Mesenchymal stem cell (in vitro differentiated cells and primary cell): ENCODE measurements at regions not wholly inside any gene's neighbourhood (a gene's known extent, or its start where the extent isn't known, plus 50 kb on each side); places are given as distances from the start of the nearest gene placed in this dataset.

Experiments used
- DNase-seq: peaks from one replicate; pipeline ENCODE4 v3.0.0-alpha.2; 2013
- H2AFZ ChIP-seq: one replicate; pipeline ENCODE4 v1.6.1; 2013; ENCODE audit warnings: low read depth, mild to moderate bottlenecking, control low read depth, inconsistent platforms, low read length, moderate library complexity
- H2AK5ac ChIP-seq: 2 replicates; pipeline ENCODE4 v1.6.1; 2013; ENCODE audit warnings: low read length, moderate library complexity, mild to moderate bottlenecking, inconsistent platforms; ENCODE audit not compliant: severe bottlenecking
- H2BK120ac ChIP-seq: one replicate; pipeline ENCODE4 v1.6.1; 2013; ENCODE audit warnings: low read depth, mild to moderate bottlenecking, inconsistent platforms, low read length, moderate library complexity
- H2BK12ac ChIP-seq, 2 experiments: one replicate each; pipeline ENCODE4 v1.6.1; 2013; ENCODE audit warnings: inconsistent platforms in 2 of 2, low read length in 2 of 2, mild to moderate bottlenecking in 2 of 2, moderate library complexity in 2 of 2, control low read depth in 1 of 2
- H2BK15ac ChIP-seq: one replicate; pipeline ENCODE4 v1.6.1; 2013; ENCODE audit warnings: mild to moderate bottlenecking, low read depth, inconsistent platforms; ENCODE audit not compliant: poor library complexity, severe bottlenecking
- H2BK5ac ChIP-seq: 2 replicates; pipeline ENCODE4 v1.6.1; 2013; ENCODE audit warnings: low read depth, mild to moderate bottlenecking, low read length, control low read depth, inconsistent platforms; ENCODE audit not compliant: poor library complexity, severe bottlenecking
- H3K14ac ChIP-seq, 2 experiments: one replicate each; pipeline ENCODE4 v1.6.1; 2013; ENCODE audit warnings: inconsistent platforms in 2 of 2, low read length in 2 of 2, control low read depth in 1 of 2, mild to moderate bottlenecking in 1 of 2, moderate library complexity in 1 of 2
- H3K18ac ChIP-seq, 2 experiments: one replicate each; pipeline ENCODE4 v1.6.1; 2013; ENCODE audit warnings: inconsistent platforms in 2 of 2, low read length in 2 of 2, control low read depth in 1 of 2, low read depth in 1 of 2, mild to moderate bottlenecking in 1 of 2
- H3K23ac ChIP-seq, 2 experiments: one replicate each; pipeline ENCODE4 v1.6.1; 2013; ENCODE audit warnings: inconsistent platforms in 2 of 2, low read length in 2 of 2, mild to moderate bottlenecking in 2 of 2, moderate library complexity in 2 of 2, control low read depth in 1 of 2
- H3K27ac ChIP-seq: 2 replicates; pipeline ENCODE4 v1.5.1; 2013; ENCODE audit warnings: mild to moderate bottlenecking, moderate library complexity, low read length, control low read depth, inconsistent platforms; ENCODE audit not compliant: poor library complexity, severe bottlenecking
- H3K27me3 ChIP-seq, 2 experiments: 2 replicates each; pipeline versions ENCODE4 v1.6.1 to v1.7.0; 2013; ENCODE audit warnings: low read length in 2 of 2, mild to moderate bottlenecking in 2 of 2, moderate library complexity in 2 of 2, control low read depth in 1 of 2, inconsistent platforms in 1 of 2; ENCODE audit not compliant: control insufficient read depth in 1 of 2, insufficient read depth in 1 of 2
- H3K36me3 ChIP-seq, 2 experiments: 2 replicates each; pipeline versions ENCODE4 v1.6.1 to v1.7.0; 2013; ENCODE audit warnings: low read length in 2 of 2, control low read depth in 1 of 2, inconsistent platforms in 1 of 2, low read depth in 1 of 2, mild to moderate bottlenecking in 1 of 2; ENCODE audit not compliant: insufficient read depth in 2 of 2, control insufficient read depth in 1 of 2
- H3K4ac ChIP-seq, 2 experiments: one replicate each; pipeline ENCODE4 v1.6.1; 2013; ENCODE audit warnings: inconsistent platforms in 2 of 2, low read length in 2 of 2, mild to moderate bottlenecking in 2 of 2, moderate library complexity in 2 of 2, control low read depth in 1 of 2, low read depth in 1 of 2
- H3K4me1 ChIP-seq: 2 replicates; pipeline ENCODE4 v1.6.1; 2013; ENCODE audit warnings: low read depth, low read length, control low read depth; ENCODE audit not compliant: control insufficient read depth, insufficient read depth
- H3K4me2 ChIP-seq: 2 replicates; pipeline ENCODE4 v1.6.1; 2013; ENCODE audit warnings: low read length, mild to moderate bottlenecking, inconsistent platforms; ENCODE audit not compliant: poor library complexity, severe bottlenecking
- H3K4me3 ChIP-seq, 2 experiments: 2 replicates each; pipeline versions ENCODE4 v1.5.1 to v1.7.0; 2013; ENCODE audit warnings: low read length in 2 of 2, mild to moderate bottlenecking in 2 of 2, control low read depth in 1 of 2, low read depth in 1 of 2; ENCODE audit not compliant: insufficient read depth in 1 of 2
- H3K79me1 ChIP-seq: replicated peaks from 2 replicates; pipeline ENCODE4 v1.6.1; 2013; ENCODE audit warnings: mild to moderate bottlenecking, control low read depth, low read length, inconsistent platforms; ENCODE audit not compliant: poor library complexity, severe bottlenecking
- H3K9ac ChIP-seq: 2 replicates; pipeline ENCODE4 v1.7.0; 2013; ENCODE audit warnings: mild to moderate bottlenecking, low read length, moderate library complexity
- H3K9me3 ChIP-seq: 2 replicates; pipeline ENCODE4 v1.7.0; 2013; ENCODE audit warnings: mild to moderate bottlenecking, low read length; ENCODE audit not compliant: control insufficient read depth
- H4K8ac ChIP-seq: one replicate; pipeline ENCODE4 v1.6.1; 2013; ENCODE audit warnings: inconsistent platforms, mild to moderate bottlenecking, low read length, moderate library complexity
- H4K91ac ChIP-seq: one replicate; pipeline ENCODE4 v1.6.1; 2013; ENCODE audit warnings: mild to moderate bottlenecking, low read length, inconsistent platforms
- WGBS: methylation state at CpG from one replicate; pipeline ENCODE4 v1.1.7; 2013; ENCODE audit warnings: mixed read lengths; 5-methylcytosine and 5-hydroxymethylcytosine counted together

GRCh38 chr10:8404721-8405120 lies 350.2 kb downstream of the GATA3 start:
- no peak overlapping the region for H3K23ac ChIP-seq
- no peak overlapping the region for H2BK12ac ChIP-seq
- no peaks in the 10 kb centered on the region for H3K9me3 ChIP-seq
- H3K4me3 ChIP-seq = no peak overlapping the region
- H2BK120ac ChIP-seq = no peak overlapping the region
- H3K4ac ChIP-seq = no peak overlapping the region
- no peak overlapping the region for H2BK15ac ChIP-seq
- H3K4me1 ChIP-seq = no peaks in the 10 kb centered on the region
- H3K18ac ChIP-seq = no peak overlapping the region
- H3K9ac ChIP-seq = no peak overlapping the region
- DNase-seq = no peak
- H3K14ac ChIP-seq = no peak overlapping the region
- H3K36me3 ChIP-seq = no peaks in the 10 kb centered on the region
- no peak overlapping the region for H3K4me2 ChIP-seq
- no peak overlapping the region for H2AK5ac ChIP-seq
- H4K8ac ChIP-seq = no peak overlapping the region
- no peaks in the 10 kb centered on the region for H3K79me1 ChIP-seq
- H3K27me3 ChIP-seq = no peaks in the 10 kb centered on the region
- no peak overlapping the region for H4K91ac ChIP-seq
- no peak overlapping the region for H2AFZ ChIP-seq
- WGBS = 56% methylated on average over 1 of the region's 1 CpG
- no peak overlapping the region for H3K27ac ChIP-seq
- no peak overlapping the region for H2BK5ac ChIP-seq

- Histone ChIP-seq H2AFZ (no peak overlapping the region), H3K79me1 (no peaks in the 10 kb centered on the region), H2BK120ac (no peak overlapping the region), H3K9ac (no peak overlapping the region), H2BK12ac (no peak overlapping the region), H4K91ac (no peak overlapping the region), H3K4me1 (no peaks in the 10 kb centered on the region), H3K4me2 (no peak overlapping the region), H3K36me3 (no peaks in the 10 kb centered on the region), H3K14ac (no peak overlapping the region), H2AK5ac (no peak overlapping the region), H4K8ac (no peak overlapping the region), H3K4ac (no peak overlapping the region), H2BK15ac (no peak overlapping the region), H3K23ac (no peak overlapping the region), H3K4me3 (no peak overlapping the region), H3K9me3 (no peaks in the 10 kb centered on the region), H3K27ac (no peak overlapping the region), H3K18ac (no peak overlapping the region), H3K27me3 (no peaks in the 10 kb centered on the region), H2BK5ac (no peak overlapping the region)
- 94% methylated on average over 2 of the region's 6 CpGs for WGBS
- DNase-seq = no peak
These were observed 351.1 kb downstream of the GATA3 start for GRCh38 chr10:8405596-8405995.

DNA sequence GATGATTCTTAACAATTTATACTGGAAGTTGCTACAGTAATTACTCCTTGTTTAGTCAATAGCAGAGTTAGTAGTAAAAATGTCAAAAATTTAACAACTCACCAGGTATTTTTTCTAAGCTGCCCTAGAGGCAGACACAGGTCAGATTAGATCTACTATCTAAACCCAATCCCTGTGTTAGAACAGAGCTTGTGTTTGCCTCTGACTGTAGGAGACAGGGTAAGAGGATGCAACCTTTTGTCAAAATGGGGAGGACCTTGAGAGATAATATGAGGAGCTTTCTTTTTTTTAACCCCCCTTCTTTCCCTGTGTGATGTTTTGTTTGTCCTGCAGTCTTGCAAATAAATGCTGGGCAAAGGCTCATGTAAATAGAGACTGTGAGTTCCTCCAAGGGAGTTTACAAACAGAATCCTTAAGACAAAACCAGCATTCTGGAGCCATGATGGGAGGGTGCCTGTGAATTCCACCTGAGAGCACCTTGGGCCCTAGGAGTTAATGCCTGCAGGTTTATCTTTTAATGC lies 353.1 kb downstream of the GATA3 start:
- Histone ChIP-seq H2BK5ac (no peak overlapping the region), H3K4me2 (no peak overlapping the region), H3K4ac (no peak overlapping the region), H3K23ac (no peak overlapping the region), H2BK120ac (no peak overlapping the region), H3K9ac (no peak overlapping the region), H2BK15ac (no peak overlapping the region), H2AK5ac (no peak overlapping the region), H4K8ac (no peak overlapping the region), H3K9me3 (no peaks in the 10 kb centered on the region), H3K18ac (no peak overlapping the region), H3K14ac (no peak overlapping the region), H3K36me3 (no peaks in the 10 kb centered on the region), H3K27ac (no peak overlapping the region), H3K79me1 (no peaks in the 10 kb centered on the region), H3K27me3 (no peaks in the 10 kb centered on the region), H4K91ac (no peak overlapping the region), H2AFZ (no peak overlapping the region), H3K4me3 (no peak overlapping the region), H3K4me1 (no peaks in the 10 kb centered on the region), H2BK12ac (no peak overlapping the region)
- DNase-seq = no peak

GRCh38 chr10:8410506-8410905 lies 356.0 kb downstream of the GATA3 start:
- no peaks in the 10 kb centered on the region for H3K9me3 ChIP-seq
- H3K23ac ChIP-seq = no peak overlapping the region
- no peak overlapping the region for H3K27ac ChIP-seq
- H2BK12ac ChIP-seq = no peak overlapping the region
- no peak overlapping the region for H4K91ac ChIP-seq
- H3K4ac ChIP-seq = no peak overlapping the region
- H4K8ac ChIP-seq = no peak overlapping the region
- no peak overlapping the region for H3K9ac ChIP-seq
- 70% methylated on average over 3 of the region's 3 CpGs for WGBS
- no peak overlapping the region for H2AK5ac ChIP-seq
- no peaks in the 10 kb centered on the region for H3K36me3 ChIP-seq
- no peak overlapping the region for H3K4me2 ChIP-seq
- no peaks in the 10 kb centered on the region for H3K4me1 ChIP-seq
- no peak overlapping the region for H3K4me3 ChIP-seq
- no peak overlapping the region for H2AFZ ChIP-seq
- no peak overlapping the region for H2BK15ac ChIP-seq
- no peaks in the 10 kb centered on the region for H3K79me1 ChIP-seq
- no peak for DNase-seq
- H2BK120ac ChIP-seq = no peak overlapping the region
- H2BK5ac ChIP-seq = no peak overlapping the region
- H3K14ac ChIP-seq = no peak overlapping the region
- H3K27me3 ChIP-seq = no peaks in the 10 kb centered on the region
- H3K18ac ChIP-seq = no peak overlapping the region
